NCI-H128 (cell line): ENCODE measurements at regions not wholly inside any gene's neighbourhood (a gene's known extent, or its start where the extent isn't known, plus 50 kb on each side); places are given as distances from the start of the nearest gene placed in this dataset.
"Not testable (repeated sequence)": the region's sequence is repeated elsewhere in the genome, so short reads cannot be mapped to it uniquely, and the experiment has no call there.

ENCODE experiments used
- DNase-seq: peaks from one replicate; lab custom pipeline; 2025; ENCODE audit not compliant: unreplicated experiment; lab: John Stamatoyannopoulos, UW

GRCh38 chr9:107587191-107587963 is 97.8 kb upstream of the KLF4 start:
- DNase-seq = no peak

DNA sequence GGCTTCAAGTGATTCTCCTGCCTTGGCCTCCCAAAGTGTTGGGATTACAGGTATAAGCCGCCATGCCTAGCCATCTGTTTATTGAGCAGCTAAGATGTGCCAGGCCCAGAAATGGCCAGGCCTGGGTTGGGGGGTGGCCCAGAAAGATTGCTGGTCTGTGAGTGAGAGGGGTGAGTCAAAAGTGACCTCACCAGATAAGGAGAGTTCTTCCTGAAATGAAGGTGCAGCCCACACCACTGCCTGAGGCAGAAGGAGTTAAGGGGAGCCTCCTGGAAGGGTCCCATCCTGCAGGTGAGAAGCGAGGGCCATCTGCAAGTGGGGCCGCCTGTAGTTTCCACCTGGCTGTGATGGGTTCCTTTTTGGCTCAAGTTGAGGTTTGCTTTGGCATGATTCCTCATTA is 96.9 kb upstream of the KLF4 start:
- no peak for DNase-seq

DNA sequence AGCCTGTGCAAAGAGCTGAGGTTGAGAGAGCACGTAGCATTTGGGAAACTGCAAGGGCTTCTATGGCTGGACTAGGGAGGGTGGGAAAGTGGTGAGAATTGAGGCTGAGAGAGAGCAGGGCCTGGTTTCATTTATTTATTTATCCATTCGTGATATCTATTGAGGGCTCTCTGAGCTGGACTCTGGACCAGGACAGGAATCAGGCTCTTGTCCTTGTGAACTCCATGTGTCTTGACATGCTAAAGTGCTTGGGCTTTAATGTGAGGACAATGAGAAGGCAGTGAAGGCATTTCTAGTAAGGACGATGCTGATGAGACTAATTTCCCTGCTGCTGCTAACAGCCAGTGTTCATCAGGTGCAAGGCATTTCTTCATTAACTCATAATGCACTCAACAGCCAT is 95.9 kb upstream of the KLF4 start:
- DNase-seq = no peak

DNA sequence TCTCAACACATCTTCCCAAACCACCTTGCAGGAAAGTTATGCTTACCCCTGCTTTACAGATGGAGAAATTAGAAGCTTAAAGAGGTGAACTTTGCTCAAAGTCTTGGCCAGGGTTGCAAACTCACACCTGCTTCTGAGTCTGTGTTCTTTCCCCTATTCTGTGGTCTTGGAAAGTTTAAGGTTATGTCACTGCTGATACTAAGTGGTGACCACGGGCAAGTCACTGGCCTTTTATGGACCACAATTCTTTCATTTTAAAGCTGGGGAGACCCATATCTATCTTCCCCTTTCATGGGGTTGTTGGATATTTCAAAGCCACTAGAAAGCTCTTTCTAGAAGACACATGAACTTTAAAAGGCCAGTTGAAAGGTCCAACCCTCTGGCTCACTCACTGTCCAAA is 95.4 kb upstream of the KLF4 start:
- no peak for DNase-seq

- DNase-seq = no peak
These were observed 94.6 kb upstream of the KLF4 start for GRCh38 chr9:107584186-107584585.

DNA sequence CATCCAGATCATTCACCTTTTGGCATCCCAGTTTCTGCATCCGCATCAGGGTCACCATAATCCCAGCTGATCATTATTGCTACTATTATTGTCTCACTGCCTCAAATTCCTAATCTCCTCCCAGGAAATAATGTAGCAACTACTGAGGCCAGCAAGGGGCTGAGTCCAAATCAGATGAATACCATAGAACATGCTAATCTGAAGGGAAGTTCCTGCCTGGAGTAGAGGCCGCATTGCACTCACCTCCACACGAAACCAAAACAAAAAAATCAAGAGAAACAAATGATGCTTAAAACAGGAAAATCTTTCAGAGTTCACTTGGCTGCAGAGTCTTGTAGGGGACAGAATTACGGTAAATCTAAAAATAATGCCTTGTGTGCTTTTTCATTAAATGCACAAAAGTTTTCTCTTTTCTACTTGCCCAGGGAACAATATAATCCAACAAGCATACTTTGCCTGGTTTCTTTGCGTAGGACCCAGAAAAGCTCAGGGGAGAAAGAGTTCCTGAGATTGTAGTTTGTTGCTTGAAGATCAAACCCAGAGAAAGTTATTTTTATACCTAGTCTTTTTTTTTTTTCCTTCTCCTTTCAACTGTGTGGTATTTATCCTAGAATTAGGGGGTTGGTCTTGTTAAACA is 87.7 kb upstream of the KLF4 start:
- DNase-seq = no peak

GRCh38 chr9:107571148-107571547 is 81.6 kb upstream of the KLF4 start:
- DNase-seq = no peak

- DNase-seq = no peak
These were observed 79.6 kb upstream of the KLF4 start for GRCh38 chr9:107569174-107569573.

DNA sequence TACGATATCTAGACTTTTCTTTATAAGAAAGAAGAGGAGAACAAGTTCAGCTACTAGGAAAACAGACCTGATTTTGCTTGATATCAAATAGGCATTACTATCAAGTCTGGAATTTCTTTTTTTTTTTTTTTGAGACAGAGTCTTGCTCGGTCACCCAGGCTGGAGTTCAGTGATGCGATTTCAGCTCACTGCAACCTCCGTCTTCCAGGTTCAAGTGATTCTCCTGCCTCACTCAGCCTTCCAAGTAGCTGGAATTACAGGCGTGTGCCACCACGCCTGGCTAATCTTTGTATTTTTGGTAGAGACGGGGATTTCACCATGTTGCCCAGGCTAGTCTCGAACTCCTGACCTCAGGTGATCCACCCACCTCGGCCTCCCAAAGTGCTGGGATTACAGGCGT is 78.8 kb upstream of the KLF4 start:
- DNase-seq = not testable (repeated sequence)

GRCh38 chr9:107567462-107567861 is 77.9 kb upstream of the KLF4 start:
- no peak for DNase-seq

- no peak for DNase-seq
These were observed 77.1 kb upstream of the KLF4 start for GRCh38 chr9:107566611-107567061.

GRCh38 chr9:107562798-107563197 is 73.2 kb upstream of the KLF4 start:
- no peak for DNase-seq

GRCh38 chr9:107559494-107560086 is 70.0 kb upstream of the KLF4 start:
- DNase-seq = no peak

DNA sequence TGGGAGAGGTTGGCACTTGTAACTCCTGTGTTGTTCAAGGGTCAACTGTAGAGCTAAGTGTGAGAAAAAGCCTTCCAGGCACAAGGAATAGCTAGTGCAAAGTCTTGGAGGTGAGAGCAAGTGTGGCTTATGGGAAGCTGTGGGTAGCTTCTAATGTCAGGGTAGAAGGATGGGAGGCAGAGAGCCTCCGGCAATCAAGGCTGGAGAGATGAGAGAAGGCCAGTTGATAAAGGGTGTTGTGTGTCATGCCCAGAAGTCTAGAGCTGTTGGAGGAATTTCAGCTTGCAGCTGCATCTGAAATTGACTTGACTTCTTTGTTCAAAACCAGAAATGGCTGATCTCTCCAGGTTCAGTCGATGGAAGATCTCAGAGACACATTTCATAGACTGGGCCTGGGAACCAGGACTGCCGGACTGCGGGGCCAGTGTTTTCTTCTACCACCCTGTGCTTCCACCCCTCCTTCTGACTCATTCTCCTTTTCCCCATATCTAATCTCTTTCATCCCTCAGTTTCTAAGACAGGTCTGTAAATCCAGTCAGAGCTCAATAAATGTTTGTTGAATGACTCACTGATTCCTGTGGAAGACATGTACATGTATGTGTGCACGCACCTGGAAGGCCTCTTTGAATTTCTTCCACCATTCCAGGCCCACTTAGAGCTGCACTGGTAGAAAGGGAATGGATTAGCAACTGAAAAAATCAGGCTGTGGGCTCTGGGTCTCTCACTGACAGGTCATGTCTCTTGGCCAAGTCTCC is 67.8 kb upstream of the KLF4 start:
- no peak for DNase-seq

- no peak for DNase-seq
These were observed 65.1 kb upstream of the KLF4 start for GRCh38 chr9:107554636-107555035.

DNA sequence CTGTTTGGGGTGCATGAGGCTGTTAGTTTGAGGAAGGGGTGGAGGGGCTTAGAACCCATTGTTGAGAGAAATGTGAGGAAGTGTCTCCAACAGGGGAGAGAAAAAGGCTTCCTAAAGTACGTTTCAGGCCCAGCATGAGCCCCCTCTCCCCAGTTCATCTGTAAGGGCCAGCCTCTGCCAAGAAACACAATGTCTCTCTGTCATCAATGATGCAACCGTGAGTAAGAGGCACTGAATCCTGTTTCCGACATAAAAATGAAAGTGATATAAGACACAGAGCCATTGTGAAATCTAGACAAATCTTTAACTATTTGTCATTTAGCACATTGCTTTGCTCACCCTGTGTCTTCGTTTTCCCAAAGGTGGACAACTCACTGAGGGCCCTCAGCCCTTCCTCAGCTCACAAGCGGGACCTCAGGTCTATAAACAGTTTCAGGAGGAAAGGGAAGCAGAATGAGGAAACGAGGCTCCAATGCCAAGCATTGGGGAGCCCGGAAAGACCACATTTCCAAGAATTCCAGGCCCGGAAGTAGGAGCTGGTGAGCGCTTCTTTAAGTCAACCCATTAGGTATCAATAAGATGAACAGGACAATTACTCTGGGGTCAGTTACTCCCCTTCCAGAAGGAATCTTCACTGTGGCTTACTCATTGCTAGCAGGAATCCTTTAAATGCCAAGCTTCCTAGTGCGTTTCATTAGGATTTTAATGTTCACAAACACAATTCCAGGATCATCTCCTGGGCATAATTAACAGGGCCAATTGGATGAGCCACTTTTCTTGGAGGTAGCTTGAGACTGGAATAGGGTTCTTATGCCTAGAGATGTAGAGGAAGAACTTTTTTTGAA is 59.0 kb upstream of the KLF4 start:
- DNase-seq = no peak

DNA sequence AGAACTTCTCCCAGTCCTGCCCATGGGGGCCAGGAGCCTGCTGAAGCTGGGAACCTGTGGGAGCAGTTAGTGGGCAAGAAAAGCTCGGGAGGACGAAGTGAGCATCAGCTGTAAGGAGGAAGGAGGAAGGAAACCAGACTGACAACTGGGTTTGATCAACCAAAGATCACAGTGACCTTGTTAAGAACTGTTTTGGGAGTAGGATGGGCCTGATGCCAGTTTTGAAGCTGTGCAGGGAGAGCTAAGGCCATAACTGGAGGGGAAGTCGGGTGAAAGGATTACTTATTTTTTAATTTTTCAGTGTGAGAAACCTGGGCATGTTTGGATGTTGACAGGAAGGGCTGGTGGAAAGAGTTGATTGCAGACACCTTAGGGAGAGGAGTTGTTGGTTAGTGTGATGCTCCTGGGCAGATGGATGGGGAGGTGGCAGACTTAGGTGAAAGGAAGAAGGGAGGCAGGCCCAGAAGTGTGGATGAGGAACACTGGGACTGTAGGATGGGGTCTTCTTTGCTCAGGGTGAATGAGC is 58.3 kb upstream of the KLF4 start:
- no peak for DNase-seq

GRCh38 chr9:107547303-107547702 is 57.7 kb upstream of the KLF4 start:
- no peak for DNase-seq

DNA sequence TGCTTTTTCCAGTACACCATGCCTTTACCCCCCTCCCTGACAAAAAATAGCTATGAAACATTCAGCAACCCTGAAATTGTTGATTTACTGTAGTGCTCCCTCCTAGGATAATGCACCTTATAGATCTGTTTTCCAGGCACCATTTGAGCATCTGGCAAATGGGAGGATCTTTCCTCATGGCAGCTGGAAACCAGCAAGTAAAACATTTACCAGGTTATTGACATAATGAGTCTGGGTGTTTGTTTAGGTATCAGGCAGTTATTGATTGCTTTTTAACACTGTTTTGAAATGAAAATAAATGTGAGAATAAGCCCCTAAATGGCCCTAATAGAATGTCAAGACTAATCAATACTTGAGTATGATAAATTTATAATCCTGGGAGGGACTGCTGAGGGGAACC is 57.3 kb upstream of the KLF4 start:
- DNase-seq = no peak

- DNase-seq = no peak
These were observed 55.5 kb upstream of the KLF4 start for GRCh38 chr9:107545036-107545435.
